OCI-LY1 (cell line): ENCODE measurements at regions not wholly inside any gene's neighbourhood (a gene's known extent, or its start where the extent isn't known, plus 50 kb on each side); places are given as distances from the start of the nearest gene placed in this dataset.

ENCODE experiments used
- H2AFZ ChIP-seq: fragments of 200-600 bp; sonication (generic), shearing (Covaris generic); 2 replicates; pipeline ENCODE4 v1.6.0; 2014; ENCODE audit warnings: antibody characterized with exemption, mild to moderate bottlenecking, low read length
- H3F3A ChIP-seq: fragments of 200-600 bp; sonication (generic), shearing (Covaris generic); 2 replicates; pipeline ENCODE4 v1.6.0; 2014; ENCODE audit warnings: mild to moderate bottlenecking, antibody characterized with exemption, low read length, moderate library complexity; ENCODE audit not compliant: insufficient read depth
- H3K27ac ChIP-seq: fragments of 200-600 bp; sonication (generic); 2 replicates; pipeline ENCODE4 v1.5.1; 2014; ENCODE audit warnings: low read length, mixed run types, mild to moderate bottlenecking, low read depth; ENCODE audit not compliant: poor library complexity, severe bottlenecking
- H3K27me3 ChIP-seq: fragments of 200-600 bp; sonication (generic); 2 replicates; pipeline ENCODE4 v1.6.0; 2014; ENCODE audit warnings: antibody characterized with exemption, mild to moderate bottlenecking, low read length, moderate library complexity; ENCODE audit not compliant: insufficient read depth
- H3K36me3 ChIP-seq: fragments of 200-600 bp; sonication (generic); 2 replicates; pipeline ENCODE4 v1.6.1; 2014; ENCODE audit warnings: mild to moderate bottlenecking, antibody characterized with exemption, low read length, moderate library complexity, mixed read lengths; ENCODE audit not compliant: insufficient read depth
- H3K4me1 ChIP-seq: fragments of 200-600 bp; sonication (generic); 2 replicates; pipeline ENCODE4 v1.5.1; 2014; ENCODE audit warnings: mild to moderate bottlenecking, low read length, moderate library complexity; ENCODE audit not compliant: insufficient read depth, severe bottlenecking
- H3K4me2 ChIP-seq: fragments of 200-600 bp; sonication (generic), shearing (Covaris generic); 2 replicates; pipeline ENCODE4 v1.6.1; 2014; ENCODE audit warnings: low read length
- H3K4me3 ChIP-seq: fragments of 200-600 bp; sonication (generic); 2 replicates; pipeline ENCODE4 v1.5.1; 2014; ENCODE audit warnings: low read length, low read depth, mild to moderate bottlenecking, mixed read lengths; ENCODE audit not compliant: poor library complexity, severe bottlenecking
- H3K79me2 ChIP-seq: fragments of 200-600 bp; shearing (Covaris generic); 2 replicates; pipeline ENCODE4 v1.6.1; 2016; ENCODE audit warnings: mixed run types, low read length, mixed read lengths; ENCODE audit not compliant: insufficient read depth
- H3K9ac ChIP-seq: fragments of 200-600 bp; sonication (generic), shearing (Covaris generic); 2 replicates; pipeline ENCODE4 v1.6.1; 2014; ENCODE audit warnings: mild to moderate bottlenecking, low read length, mixed read lengths
- H3K9me2 ChIP-seq: fragments of 200-600 bp; sonication (generic), shearing (Covaris generic); 2 replicates; pipeline ENCODE4 v1.6.1; 2014; ENCODE audit warnings: low read depth, mild to moderate bottlenecking, low read length, mixed read lengths
- H3K9me3 ChIP-seq: fragments of 200-600 bp; shearing (Covaris generic); 2 replicates; pipeline ENCODE4 v1.6.1; 2014; ENCODE audit warnings: low read length, mixed read lengths
- H4K20me1 ChIP-seq: fragments of 200-600 bp; sonication (generic), shearing (Covaris generic); 2 replicates; pipeline ENCODE4 v1.6.0; 2016; ENCODE audit warnings: mild to moderate bottlenecking, low read length; ENCODE audit not compliant: insufficient read depth
- EZH2 ChIP-seq: fragments of 200-600 bp; sonication (generic), shearing (Covaris generic); IDR thresholded peaks from 2 replicates; pipeline ENCODE4 v1.8.0; 2017; ENCODE audit warnings: borderline replicate concordance, mixed run types, mild to moderate bottlenecking, antibody characterized with exemption, low read length, moderate library complexity, mixed read lengths
- TF ChIP-seq, protein P1 (sequence below): fragments of 200-600 bp; sonication (generic), shearing (Covaris generic); IDR thresholded peaks from 2 replicates; pipeline ENCODE4 v1.5.1; 2017; ENCODE audit warnings: mild to moderate bottlenecking, antibody characterized with exemption, low read length, moderate library complexity, mixed read lengths

DNA sequence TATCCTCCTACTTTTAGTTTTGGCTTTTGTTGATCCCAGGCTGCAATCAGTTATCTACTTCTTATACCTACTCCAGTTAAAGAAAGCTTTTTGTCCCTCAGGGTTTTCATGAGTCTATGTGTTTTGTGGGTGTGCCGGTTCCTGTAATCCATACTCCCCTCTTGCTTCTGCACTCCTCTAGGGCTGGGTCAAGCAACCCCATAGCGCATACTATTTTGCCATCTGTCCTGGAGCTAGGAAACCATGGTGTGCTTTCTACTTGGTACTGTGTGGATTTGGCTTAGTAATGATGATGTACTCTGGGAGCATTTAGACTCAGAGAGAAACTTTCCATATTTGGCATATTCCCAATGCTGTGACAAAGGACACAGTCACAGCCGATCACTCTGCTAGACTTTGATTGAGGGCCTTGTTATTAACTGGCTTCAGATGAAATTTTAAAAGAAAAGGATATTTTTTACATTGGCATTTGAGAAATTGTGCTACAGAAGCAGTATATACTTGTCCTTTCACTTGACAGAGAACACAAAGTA is 86.1 kb upstream of the GRXCR1 start:
- TF ChIP-seq, protein P1, sequence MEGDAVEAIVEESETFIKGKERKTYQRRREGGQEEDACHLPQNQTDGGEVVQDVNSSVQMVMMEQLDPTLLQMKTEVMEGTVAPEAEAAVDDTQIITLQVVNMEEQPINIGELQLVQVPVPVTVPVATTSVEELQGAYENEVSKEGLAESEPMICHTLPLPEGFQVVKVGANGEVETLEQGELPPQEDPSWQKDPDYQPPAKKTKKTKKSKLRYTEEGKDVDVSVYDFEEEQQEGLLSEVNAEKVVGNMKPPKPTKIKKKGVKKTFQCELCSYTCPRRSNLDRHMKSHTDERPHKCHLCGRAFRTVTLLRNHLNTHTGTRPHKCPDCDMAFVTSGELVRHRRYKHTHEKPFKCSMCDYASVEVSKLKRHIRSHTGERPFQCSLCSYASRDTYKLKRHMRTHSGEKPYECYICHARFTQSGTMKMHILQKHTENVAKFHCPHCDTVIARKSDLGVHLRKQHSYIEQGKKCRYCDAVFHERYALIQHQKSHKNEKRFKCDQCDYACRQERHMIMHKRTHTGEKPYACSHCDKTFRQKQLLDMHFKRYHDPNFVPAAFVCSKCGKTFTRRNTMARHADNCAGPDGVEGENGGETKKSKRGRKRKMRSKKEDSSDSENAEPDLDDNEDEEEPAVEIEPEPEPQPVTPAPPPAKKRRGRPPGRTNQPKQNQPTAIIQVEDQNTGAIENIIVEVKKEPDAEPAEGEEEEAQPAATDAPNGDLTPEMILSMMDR = no peak
- TF ChIP-seq EZH2 = no peak

DNA sequence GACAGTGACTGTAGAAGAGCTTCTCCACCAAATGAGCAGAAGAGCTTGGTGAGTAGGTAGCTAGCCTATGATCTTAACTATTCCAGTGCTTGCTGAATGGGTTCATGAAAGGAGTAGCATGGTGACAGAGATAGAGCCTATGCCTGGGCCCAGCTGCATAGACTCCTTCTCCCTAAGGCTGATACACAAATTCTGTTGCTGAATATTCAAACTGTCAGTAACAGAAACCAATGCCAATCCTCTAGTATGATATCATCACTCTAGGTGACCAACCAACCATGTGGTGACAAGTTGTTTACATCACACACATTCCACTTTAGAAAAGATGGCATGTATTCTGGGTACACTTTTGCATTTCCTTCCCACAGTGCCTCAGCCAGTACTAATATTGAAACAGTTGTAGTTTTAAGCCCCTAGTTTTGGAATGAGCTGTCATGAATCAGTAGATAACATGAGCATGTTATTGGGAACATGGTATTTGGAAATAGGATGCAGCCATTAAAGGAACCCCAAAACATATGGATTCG is 103.4 kb upstream of the GRXCR1 start:
- H3K27ac ChIP-seq = no peak overlapping the region
- no peak overlapping the region for H2AFZ ChIP-seq
- no peaks in the 10 kb centered on the region for H3K79me2 ChIP-seq
- no peaks in the 10 kb centered on the region for H3K36me3 ChIP-seq
- H3F3A ChIP-seq = no peaks in the 10 kb centered on the region
- H4K20me1 ChIP-seq = no peaks in the 10 kb centered on the region
- no peak overlapping the region for H3K4me3 ChIP-seq
- H3K27me3 ChIP-seq = no peaks in the 10 kb centered on the region
- no peaks in the 10 kb centered on the region for H3K9me2 ChIP-seq
- no peak overlapping the region for H3K9ac ChIP-seq
- no peak overlapping the region for H3K4me2 ChIP-seq
- H3K4me1 ChIP-seq = no peaks in the 10 kb centered on the region
- TF ChIP-seq EZH2 = no peak
- TF ChIP-seq, protein P1 = no peak
- no peaks in the 10 kb centered on the region for H3K9me3 ChIP-seq

More for the DNA sequence above, 86.1 kb upstream of the GRXCR1 start:
- no peaks in the 10 kb centered on the region for H3F3A ChIP-seq
- H3K4me3 ChIP-seq = no peak overlapping the region
- H3K27ac ChIP-seq = no peak overlapping the region
- no peaks in the 10 kb centered on the region for H3K27me3 ChIP-seq
- no peak overlapping the region for H3K4me2 ChIP-seq
- no peaks in the 10 kb centered on the region for H3K9me2 ChIP-seq
- no peaks in the 10 kb centered on the region for H3K4me1 ChIP-seq
- H3K79me2 ChIP-seq = no peaks in the 10 kb centered on the region
- no peak overlapping the region for H3K9ac ChIP-seq
- no peaks in the 10 kb centered on the region for H3K9me3 ChIP-seq
- H3K36me3 ChIP-seq = no peaks in the 10 kb centered on the region
- no peaks in the 10 kb centered on the region for H4K20me1 ChIP-seq
- no peak overlapping the region for H2AFZ ChIP-seq

DNA sequence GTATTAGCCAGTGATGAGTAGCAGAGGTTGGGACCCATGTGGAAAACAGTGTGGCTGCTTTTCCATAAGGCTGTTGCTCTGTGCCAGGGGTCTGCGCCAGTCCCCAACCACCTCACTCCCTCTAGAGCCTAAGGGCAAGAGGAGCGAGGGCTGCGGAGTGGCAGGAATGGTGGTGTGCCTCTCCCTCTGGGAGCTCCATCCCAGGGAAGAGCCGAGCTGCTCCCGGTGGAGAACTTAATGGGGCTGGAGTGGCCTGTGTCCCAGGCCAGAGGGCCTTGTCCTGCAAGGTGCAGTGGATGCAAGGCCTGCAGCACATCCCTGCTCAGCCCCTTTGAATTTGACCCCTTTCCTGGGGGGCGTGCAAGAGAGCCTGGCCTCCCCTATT is 105.4 kb upstream of the GRXCR1 start:
- H3K27ac ChIP-seq = no peak overlapping the region
- no peaks in the 10 kb centered on the region for H3K4me1 ChIP-seq
- H3K9ac ChIP-seq = no peak overlapping the region
- TF ChIP-seq, protein P1 = no peak
- TF ChIP-seq EZH2 = no peak
- no peaks in the 10 kb centered on the region for H4K20me1 ChIP-seq
- H3K9me3 ChIP-seq = no peaks in the 10 kb centered on the region
- no peak overlapping the region for H2AFZ ChIP-seq
- no peaks in the 10 kb centered on the region for H3K79me2 ChIP-seq
- no peaks in the 10 kb centered on the region for H3K36me3 ChIP-seq
- H3K4me2 ChIP-seq = no peak overlapping the region
- H3K9me2 ChIP-seq = no peaks in the 10 kb centered on the region
- H3K27me3 ChIP-seq = no peaks in the 10 kb centered on the region
- H3F3A ChIP-seq = no peaks in the 10 kb centered on the region
- H3K4me3 ChIP-seq = no peak overlapping the region
